ENCODE measurements at regions not wholly inside any gene's neighbourhood (a gene's known extent, or its start where the extent isn't known, plus 50 kb on each side); places are given as distances from the start of the nearest gene placed in this dataset.

DNA sequence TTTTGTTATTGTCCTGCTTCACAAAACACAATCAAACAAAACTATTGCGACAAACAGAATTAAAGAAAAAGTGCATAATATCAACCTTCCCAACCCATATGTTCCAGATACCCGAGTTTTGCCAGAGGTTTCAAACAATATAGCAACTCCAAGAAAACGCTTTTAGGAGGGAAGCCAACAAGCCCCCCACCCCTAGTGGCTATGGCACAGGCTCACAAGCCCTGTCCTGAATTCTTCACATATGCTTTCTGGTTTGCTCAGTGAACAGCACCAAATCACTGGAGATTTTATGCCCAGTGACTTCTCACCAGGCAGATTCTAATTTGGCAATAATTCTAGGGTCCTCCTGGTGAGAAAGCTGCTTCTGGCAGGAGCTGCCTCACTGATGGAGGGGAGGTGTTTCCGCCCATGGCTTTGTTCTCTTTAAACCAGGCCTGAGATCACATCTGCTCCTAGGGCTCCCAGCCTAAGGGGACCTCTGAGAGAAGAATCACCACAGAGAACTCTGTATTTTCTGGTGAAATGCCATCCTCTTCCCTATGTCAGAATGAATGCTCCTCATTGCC lies 1982.4 kb downstream of the EFNA5 start:
- no peak for TF ChIP-seq CTCF (conservative IDR thresholded peaks at IDR 0.05; ENCODE audit: low read depth, low read length)
- DNase-seq (ENCODE audit: low read depth): no peak

GRCh38 chr5:105687493-105687892 lies 1983.2 kb downstream of the EFNA5 start:
- no peak overlapping the region for H3K4me3 ChIP-seq (ENCODE audit: low read length)
- no peak for DNase-seq (ENCODE audit: low read depth)
- TF ChIP-seq CTCF (conservative IDR thresholded peaks at IDR 0.05; ENCODE audit: low read depth, low read length): no peak

More for the DNA sequence above, 1982.4 kb downstream of the EFNA5 start:
- H3K4me3 ChIP-seq (ENCODE audit: low read length): no peak overlapping the region

DNA sequence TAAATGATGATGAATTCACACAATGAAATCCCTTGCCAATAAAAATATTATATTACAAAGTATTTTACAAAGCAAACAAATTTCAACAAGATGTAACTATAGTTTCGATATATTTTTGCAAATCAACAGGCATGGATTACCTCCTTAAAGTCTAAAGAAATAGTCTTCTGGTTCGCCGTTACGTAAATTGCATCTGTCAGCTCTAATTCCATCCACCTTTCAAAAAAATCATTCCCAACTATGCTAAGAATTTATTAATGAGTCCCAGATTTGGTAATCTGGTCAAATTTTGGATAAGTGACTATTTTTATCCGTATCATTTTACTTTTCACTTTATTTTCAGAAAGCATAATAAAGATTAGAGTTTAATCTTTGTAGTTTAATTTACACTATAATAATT lies 1984.9 kb downstream of the EFNA5 start:
- H3K4me3 ChIP-seq (ENCODE audit: low read length): no peak overlapping the region
- DNase-seq (ENCODE audit: low read depth): peak; percentile 76
- no peak for TF ChIP-seq CTCF (conservative IDR thresholded peaks at IDR 0.05; ENCODE audit: low read depth, low read length)

- peak; percentile 33 for DNase-seq (ENCODE audit: low read depth)
- no peak for TF ChIP-seq CTCF (conservative IDR thresholded peaks at IDR 0.05; ENCODE audit: low read depth, low read length)
- H3K4me3 ChIP-seq (ENCODE audit: low read length): no peak overlapping the region
Measured at GRCh38 chr5:105684799-105685198, 1985.9 kb downstream of the EFNA5 start.

GRCh38 chr5:105680858-105681475 lies 1989.8 kb downstream of the EFNA5 start:
- no peak for DNase-seq (ENCODE audit: low read depth)
- H3K4me3 ChIP-seq (ENCODE audit: low read length): no peak overlapping the region
- TF ChIP-seq CTCF (conservative IDR thresholded peaks at IDR 0.05; ENCODE audit: low read depth, low read length): no peak

- no peak overlapping the region for H3K4me3 ChIP-seq (ENCODE audit: low read length)
- no peak for TF ChIP-seq CTCF (conservative IDR thresholded peaks at IDR 0.05; ENCODE audit: low read depth, low read length)
- DNase-seq (ENCODE audit: low read depth): no peak
Measured at GRCh38 chr5:105677291-105677690, 1993.4 kb downstream of the EFNA5 start.

- no peak overlapping the region for H3K4me3 ChIP-seq (ENCODE audit: low read length)
- no peak for TF ChIP-seq CTCF (conservative IDR thresholded peaks at IDR 0.05; ENCODE audit: low read depth, low read length)
- DNase-seq (ENCODE audit: low read depth): no peak
Measured at GRCh38 chr5:105670596-105670995, 2000.1 kb downstream of the EFNA5 start.
